GM21576 (cell line): ENCODE measurements at regions not wholly inside any gene's neighbourhood (a gene's known extent, or its start where the extent isn't known, plus 50 kb on each side); places are given as distances from the start of the nearest gene placed in this dataset.

Source experiments
- ATAC-seq: cut with Tn5 transposase; IDR thresholded peaks from one replicate; pipeline ENCODE4 v1.9.1; 2021; ENCODE audit warnings: mild to moderate bottlenecking, moderate library complexity; ENCODE audit not compliant: unreplicated experiment

DNA sequence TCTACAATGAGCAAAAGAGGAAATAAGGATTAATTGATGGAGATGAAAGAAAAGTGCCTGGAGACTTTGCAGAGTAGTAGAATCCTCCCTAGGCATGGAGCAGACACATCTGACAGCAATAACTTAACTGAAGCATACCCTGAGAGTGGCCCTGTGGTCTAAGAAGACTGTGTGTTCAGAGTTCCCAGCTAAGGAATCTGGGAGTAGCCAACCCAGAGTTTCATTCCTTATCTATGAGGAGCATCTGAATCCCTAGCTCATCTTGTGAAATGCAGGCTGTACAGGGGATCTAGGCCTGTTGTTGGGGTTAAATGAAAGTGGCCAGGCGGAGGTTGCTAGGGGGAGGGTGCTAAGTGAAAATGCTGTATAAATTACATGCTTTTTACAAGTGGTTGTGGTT is 233.1 kb upstream of the FBXL7 start:
- ATAC-seq: no peak

DNA sequence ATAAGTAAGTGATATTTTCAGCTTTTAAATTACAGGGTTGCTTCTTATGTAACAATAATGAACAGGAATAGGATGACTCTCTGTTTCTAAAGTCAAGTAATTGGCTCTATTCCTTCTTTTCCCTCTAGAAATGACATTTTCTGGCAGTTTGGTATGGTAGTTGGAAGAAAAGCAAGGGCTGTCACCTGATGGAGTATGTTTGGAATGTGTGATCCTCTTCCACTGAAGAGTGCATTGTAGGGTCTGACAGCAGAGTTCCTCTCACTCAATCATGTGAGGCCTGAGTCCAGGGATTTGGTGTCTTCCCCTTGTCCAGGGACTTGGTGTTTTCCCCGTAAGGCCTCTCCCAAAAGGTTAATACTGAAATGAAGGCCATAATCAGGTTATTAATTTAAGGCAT is 233.8 kb upstream of the FBXL7 start:
- ATAC-seq: no peak

DNA sequence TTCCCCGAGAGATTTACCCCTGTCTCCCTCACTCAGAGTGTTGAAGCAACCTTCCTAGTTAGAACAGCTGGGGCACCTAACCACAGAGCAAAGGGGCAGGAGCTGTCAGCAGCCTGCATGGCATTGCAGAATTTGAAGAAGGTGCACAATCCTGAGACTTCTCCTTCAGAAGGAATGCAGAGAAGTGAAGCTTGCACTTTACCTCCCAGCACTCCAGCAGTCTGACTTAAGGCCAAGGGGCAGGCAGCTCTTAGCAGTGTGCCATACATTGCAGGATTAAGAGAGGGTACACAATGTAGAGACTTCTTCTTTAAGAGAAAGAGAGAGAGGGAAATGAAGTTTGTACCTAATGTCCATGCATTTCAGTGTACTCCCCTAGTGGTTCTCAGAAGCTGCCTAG is 236.0 kb upstream of the FBXL7 start:
- no peak for ATAC-seq

DNA sequence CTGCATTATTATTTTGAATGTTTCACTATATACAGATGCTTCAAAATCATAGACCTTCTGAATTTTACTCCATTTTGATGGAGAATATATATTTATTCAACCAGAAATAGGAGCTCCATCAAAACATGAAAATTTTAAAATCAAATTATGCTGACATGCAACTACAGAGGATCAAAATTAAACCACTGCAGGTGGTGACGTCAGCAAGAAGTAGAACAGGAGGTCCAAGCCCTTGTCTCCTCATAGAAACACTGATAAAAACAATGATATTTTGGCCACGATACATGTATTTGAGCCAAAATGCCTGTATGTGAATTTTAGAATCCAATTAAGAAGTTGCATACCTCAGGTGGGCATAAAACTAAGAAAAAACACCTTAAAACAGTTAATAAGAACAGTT is 236.6 kb upstream of the FBXL7 start:
- no peak for ATAC-seq

DNA sequence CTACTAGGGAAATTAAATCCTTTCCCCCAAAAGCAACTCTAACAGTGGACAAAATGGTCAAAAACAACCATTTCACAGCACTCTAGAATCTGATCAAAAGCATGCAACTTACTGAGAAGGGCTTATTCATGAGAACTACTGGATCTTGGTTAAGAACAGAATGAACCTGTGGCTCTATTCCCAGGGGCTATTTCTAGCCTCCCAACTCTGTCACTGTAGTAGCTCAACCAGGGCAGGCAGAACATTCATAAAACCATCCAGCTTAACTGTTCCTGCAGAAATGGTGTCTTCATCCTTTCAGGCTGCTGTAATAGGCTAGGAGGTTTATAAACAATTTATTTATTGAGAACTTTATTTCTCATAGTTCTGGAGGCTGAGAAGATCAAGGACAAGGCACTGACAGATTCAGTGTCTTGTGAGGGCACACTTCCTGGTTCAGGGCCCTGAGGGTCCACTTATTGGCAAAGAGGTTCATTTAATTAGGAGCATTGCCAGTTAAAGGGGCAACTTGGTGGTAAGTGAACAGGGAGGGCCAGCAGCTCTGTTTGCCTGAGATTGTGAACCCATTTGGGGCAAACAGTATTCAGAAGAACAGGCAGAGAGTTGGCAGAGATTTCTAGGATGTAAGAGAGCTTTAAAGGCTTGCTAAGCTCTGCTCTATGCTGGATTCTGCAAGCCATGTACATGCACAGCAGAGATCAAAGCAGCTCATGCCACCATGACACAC is 238.5 kb upstream of the FBXL7 start:
- ATAC-seq: no peak

DNA sequence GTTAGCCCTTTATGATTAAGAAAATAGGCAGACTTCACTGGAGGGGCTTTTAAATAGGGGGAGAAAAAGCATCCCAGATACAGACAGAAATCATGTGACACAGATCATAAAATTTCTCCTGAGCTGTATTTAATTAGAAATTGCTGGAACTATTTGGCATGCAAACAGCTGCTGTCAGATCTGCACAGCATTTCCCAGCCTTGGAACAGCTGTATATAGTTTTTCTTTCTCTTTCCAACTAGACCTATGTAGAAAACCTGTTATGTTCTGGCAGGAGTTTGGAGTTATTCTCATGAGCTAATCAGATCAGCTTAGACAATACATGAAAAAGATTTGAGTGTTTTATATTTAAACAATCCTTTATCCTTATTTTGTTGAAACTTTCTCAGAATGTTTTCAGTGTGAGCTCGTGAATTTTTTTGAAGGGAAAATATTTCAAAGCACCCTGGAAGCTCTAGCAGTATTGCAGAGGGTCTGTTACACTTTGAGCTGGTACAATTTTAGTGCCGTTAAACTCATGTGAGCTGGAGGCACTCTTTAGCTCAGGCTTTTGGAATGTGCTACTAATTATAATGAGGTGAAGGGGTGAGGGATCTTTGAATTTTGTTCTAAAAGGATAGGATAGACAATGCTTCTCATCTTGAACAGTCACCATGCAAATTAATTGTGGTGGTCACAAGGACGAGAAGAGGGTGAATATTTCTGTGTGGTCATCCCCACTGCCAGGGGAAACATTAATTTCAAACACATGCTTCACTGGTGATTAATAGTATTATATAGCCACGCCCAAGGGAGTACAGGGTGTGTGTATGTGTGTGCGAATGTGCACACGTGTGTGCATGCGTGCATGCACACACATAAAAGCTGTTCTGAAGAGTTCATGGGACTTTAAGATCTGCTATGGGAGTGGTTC is 239.4 kb upstream of the FBXL7 start:
- no peak for ATAC-seq

DNA sequence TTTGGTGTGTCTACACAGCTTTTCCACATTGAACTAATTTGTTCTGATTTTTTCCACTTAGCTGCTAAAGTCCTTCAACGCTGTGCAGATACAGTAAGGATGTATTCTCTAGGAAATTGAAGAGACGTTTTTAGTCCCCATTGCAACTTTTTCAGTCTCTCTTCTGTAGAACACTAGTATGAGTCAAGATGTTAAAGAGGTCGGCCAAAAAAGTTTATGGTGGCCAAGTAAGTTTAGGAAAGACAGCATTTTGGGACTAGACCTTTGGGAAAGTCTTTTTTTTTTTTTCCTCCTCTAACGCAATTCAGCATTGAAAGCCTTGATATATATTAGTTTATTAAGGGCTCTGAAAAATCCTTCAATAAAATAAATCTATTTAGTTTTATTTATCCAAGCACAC is 243.5 kb upstream of the FBXL7 start:
- ATAC-seq: no peak

DNA sequence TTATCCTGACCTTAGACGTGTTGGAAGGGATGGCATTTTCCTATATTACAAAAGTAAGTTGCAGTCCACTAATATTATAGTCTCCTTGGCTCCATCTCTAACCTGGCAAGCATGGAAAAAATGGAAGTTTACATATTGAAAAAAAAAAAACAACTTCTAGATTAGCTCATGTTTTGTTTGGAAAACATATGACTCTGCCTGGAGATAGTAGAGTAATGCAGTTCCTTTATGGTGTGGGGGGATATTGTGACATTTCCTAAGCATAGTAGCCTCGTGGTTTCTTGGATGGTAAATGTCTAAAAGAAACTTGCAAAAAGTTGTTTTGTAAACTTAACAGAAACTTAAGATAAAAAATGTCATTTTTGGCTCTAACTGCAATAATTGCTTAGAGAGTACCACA is 244.4 kb upstream of the FBXL7 start:
- no peak for ATAC-seq

DNA sequence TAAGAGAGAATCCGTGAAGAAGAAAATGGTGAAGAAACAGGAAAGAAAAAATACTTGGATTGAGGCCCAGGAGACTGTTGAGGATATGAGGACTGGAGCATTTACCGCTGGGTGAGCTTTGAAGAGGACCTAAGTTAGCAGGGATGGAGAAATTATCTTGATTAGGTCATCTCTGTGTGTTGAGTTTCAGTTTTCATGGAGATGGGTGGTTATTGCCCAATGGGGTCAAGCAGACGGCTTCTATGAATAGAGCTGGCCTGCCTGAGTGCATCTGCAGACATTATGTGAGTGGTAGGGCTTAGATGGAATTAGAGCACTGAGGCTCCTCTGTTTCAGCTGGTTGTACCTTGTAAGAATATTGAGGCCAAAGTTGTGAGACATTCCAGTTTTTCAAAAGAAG is 245.4 kb upstream of the FBXL7 start:
- no peak for ATAC-seq

DNA sequence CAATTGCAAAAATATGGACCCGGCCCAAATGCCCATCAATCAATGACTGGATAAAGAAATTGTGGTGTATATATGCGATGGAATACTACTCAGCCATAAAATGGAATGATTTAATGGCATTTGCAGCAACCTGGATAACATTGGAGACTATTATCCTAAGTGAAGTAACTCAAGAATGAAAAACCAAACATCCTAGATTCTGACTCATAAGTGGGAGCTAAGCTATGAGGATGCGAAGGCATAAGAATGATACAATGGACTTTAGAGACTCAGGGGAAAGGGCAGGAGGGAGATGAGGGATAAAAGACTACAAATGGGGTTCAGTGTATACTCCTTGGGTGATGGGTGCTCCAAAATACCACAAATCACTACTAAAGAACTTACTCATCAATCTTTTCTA is 247.6 kb upstream of the FBXL7 start:
- no peak for ATAC-seq

DNA sequence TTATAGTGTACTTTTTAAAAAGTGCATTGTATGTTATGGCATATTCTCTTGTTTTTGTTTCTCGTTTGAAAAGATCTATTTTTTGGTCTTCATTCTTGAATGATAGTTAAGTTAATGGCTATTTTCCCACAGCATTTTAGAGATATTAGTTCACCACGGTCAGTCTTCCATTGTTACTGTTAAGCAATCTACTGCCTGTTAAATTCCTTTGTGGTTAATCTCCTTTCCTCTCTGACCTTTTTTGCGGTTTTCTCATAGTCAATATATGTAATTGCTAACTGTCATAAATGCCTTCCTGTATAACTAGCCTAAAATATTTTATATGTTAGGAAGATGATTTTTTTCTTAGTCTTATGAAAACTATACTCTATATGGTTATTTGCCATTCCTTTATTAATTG is 250.8 kb upstream of the FBXL7 start:
- ATAC-seq: no peak

DNA sequence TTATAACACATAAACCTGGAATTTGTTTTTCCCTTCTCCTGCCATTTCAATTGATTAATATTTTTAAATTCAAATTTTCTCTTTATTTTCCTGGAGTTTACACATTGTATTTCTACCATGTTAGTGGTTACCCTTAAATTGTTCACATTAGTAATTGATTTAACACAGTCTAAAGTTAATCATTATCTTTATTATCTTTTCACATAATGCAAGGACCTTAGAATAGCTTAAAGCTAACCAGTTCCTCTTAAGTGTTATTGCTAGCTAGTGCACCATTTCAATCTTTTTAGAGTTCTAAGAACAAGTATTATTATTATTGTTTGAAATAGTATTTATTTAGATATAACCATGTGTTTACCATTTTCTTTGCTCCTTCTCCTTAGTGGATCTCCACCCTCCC is 251.2 kb upstream of the FBXL7 start:
- ATAC-seq: no peak

DNA sequence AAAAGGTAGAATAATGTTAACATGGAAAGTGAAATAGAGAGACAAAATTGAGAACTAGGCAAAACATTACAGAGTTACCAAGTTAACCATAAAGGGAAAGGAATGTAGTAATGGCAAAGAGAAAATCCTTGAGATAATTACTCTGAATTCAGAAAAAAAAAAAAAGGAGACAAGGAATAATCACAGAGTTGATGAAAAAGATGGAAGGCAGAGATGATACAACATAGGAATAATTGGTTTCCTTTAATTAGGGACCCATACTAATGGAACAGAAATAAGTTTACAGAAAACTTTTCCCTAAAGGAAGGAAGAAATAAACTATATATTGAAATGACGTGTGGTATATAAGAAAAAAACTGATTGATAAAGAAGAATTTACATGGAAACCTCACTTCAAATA is 254.1 kb upstream of the FBXL7 start:
- ATAC-seq: no peak

DNA sequence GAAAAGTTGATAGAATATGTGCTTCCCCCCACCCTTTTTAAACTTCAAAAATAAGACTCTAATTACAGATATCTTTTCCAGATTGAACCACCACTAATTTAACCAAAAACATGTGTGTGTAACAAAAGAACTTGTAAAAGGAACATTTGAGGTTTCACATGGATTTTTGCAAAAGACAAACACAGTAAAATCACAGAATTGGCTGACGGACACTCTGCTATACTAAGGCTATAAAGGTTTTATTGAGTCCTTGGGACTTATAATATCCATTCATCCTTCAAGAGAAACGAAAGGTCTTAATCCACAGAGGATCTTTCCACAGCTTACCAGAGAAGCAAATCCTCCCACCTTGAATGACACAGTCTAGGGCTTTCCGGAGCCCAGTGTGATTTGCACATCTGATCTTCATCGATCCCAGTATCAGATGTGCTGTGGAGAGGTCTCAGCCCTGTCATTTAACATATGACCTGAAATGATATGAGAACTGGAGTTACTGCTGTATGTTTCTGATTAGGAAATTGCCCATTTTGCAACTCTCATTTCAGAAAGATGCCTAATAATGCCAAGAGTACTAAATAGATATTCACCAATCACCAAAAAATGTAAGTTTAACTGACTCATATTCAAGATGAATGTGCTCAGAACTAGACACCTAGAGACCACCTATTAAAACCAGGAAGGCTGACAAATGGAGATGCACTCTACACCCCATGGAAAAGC is 256.5 kb upstream of the FBXL7 start:
- no peak for ATAC-seq

DNA sequence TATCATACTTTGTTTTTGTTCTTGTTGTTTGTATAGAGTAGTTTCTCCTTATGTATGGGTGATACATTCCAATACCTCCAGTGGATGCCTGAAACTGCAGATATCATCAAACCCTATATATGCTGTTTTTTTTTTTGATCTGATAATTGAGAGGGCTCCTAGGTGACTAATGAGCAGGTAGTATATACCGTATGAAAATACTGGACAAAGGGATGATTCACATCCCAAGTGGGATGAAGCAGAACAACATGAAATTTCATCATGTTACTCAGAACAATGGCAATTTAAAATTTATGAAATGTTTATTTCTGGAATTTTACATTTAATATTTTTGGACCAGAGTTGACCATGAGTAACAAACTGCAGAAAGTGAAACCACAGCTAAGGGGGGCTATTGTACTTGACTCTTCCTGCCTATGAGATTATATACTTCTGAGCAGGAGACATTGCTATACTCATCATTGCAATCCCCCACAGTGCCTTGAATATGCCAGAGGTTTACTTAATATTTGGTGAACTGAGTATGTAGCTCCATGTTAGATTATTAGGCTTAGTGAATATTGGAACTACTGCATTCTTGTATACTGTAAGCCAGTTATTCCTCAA is 258.7 kb upstream of the FBXL7 start:
- ATAC-seq: no peak

DNA sequence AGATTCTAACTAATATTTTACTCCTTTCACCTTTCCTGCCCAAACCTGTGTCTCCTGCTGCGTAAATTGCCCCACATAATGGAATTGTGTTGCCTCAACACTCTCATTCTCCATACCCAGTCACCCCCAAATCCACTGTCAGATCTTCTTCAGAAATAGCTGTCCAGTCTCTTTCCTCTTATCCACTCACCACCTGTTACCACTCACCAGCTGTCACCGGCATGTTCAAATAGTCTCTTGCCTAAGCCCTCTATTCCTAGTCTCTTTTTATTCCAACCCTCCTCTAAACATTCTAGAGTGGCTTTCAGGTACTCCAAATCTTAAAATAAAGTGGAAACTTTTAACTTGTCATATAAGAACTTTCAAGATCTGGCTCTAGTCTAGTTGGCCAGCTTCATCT is 262.0 kb upstream of the FBXL7 start:
- no peak for ATAC-seq

DNA sequence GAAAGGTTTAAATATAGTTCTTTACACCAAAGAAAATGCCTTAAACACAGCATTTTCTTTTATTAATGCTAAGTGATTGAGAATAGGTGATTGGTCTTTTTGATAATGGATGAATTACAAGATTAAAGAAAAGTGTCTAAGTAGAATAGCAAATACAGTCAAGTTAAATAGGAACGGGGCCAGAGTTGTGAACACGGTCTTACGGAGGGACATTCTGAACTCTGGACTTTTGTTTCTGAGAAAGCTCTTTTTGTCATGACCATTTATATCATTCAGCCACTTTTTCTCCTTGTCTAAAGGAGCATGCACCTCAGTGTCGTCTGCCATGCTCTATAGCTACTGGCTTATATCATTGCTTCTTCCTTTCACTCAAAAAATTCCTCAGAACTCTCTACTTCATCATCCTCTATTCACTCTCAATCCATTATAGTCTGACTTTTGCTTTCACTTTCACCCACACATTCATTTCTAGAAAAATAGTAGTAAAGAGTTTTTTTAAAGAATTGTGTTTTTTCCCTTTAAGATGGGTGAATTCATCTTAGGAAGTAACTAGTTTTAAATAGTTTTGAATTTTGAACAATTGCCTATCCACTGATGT is 263.0 kb upstream of the FBXL7 start:
- ATAC-seq: no peak

DNA sequence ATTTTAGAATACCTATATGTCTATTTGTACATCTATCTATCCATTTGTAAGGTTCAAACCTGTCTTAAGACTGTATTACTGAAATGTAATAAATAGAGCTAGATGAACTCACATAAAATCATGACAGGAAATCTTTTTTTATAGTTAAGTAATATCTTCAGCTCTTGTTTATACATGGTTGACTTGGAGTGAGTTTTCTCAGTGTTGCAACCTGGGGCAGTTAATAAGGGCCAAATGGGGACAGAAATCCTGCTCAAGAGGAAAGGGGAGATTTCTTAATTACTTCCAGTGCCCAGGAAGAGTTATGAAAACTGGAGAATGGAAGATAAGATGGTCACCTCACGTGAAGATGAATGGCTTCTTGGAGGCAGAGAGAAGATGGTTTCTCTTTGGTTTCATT is 265.1 kb upstream of the FBXL7 start:
- ATAC-seq: no peak

DNA sequence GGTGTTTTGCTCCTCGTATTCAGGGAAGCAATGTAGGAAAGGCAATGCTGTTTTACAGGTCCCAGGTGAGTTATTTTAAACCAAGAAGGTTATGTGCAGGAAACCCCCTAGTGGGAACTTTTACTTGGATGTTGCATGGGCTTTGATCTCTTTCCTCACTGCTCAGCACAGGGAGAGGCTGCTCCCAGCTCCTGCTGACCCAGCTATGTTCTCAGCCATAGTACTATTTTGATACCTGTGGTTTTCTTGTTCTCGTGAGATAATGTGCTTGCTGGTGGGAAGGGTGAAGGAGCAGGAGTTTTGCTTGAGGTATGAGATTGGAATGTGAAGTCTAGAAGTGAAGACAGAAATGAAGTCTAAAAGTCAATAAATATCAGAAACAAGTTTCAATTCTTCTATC is 265.6 kb upstream of the FBXL7 start:
- ATAC-seq: no peak

DNA sequence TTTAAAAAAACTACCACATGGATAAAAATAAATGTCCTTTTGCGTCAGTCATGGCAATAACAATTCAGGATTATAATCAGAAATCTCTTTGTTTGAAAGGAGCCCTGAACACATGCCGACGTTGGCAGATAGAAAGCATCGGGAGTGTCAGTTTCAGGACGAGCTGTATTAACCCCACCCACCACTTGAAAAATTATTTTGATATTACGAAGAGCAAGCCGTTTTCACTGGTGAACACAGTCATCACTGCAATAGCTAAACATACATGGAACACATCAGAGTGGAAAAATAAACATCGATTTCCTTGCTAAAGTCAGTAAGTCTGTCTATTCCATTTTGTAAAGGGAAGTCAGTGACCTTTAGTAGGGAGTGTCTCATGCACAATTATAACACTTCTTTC is 266.4 kb upstream of the FBXL7 start:
- ATAC-seq: no peak

DNA sequence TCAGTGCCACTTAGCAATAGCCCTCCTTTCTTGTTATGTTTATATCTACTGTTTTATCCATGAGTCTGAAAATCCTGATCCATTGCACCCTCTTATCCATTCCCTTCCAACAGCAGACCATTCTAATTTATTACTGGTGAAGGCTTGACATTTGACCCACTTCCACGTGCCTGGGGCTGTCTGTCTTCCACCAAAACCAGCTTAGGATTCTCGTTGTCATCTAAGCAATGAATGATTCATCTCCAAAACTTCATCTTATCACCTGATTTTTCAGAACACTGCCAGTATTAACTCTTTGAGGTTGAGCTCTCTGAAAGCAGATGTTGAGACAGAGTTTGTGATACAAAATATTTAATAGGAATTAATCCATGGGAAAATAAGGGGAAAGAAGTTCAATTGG is 277.8 kb upstream of the FBXL7 start:
- no peak for ATAC-seq
